GM12878 (cell line): ENCODE measurements at regions not wholly inside any gene's neighbourhood (a gene's known extent, or its start where the extent isn't known, plus 50 kb on each side); places are given as distances from the start of the nearest gene placed in this dataset.

Experiments used
- ATAC-seq: fragments of 200-7000 bp; cut with Tn5 transposase; 3 replicates; pipeline ENCODE4 v1.9.1; 2020; ENCODE audit warnings: mild to moderate bottlenecking, moderate library complexity
- BruUV-seq: library from RNA; stranded (reverse); fragments of 400-500 nt; replicated peaks from 2 replicates; lab custom pipeline; 2021; lab: Mats Ljungman, UMichigan
- CTCF ChIA-PET: fragments of 300-600 bp; sonication (Branson Sonifier 250); formaldehyde crosslinking; extraction: SDS; loops from one replicate; lab custom pipeline; 2021; ENCODE audit warnings: inconsistent platforms; lab: Yijun Ruan, JAX
- POLR2A ChIA-PET: fragments of 350-600 bp; formaldehyde crosslinking; extraction: SDS; loops from one replicate; lab custom pipeline; 2021; ENCODE audit warnings: inconsistent platforms; lab: Charles Lee
- RAD21 ChIA-PET: fragments of 300-600 bp; sonication (Branson Sonifier 250); formaldehyde crosslinking; loops from one replicate; lab custom pipeline; 2023; ENCODE audit warnings: antibody characterized with exemption; ENCODE audit not compliant: unreplicated experiment; lab: Charles Lee
- SMC1A ChIA-PET: fragments of 300-600 bp; sonication (Branson Sonifier 250); formaldehyde crosslinking; loops from one replicate; lab custom pipeline; 2023; ENCODE audit not compliant: unreplicated experiment, uncharacterized antibody; lab: Charles Lee
- DNase-seq: peaks from one replicate; pipeline ENCODE4 v3.0.0-alpha.2; 2011; ENCODE audit warnings: low read depth, low spot score
- FAIRE-seq: peaks from 3 replicates; lab custom pipeline; 2011; peaks lifted over from hg19 to GRCh38; lab: Jason Lieb, UNC
- H2AFZ ChIP-seq: 2 replicates; pipeline ENCODE4 v1.6.0; 2011; ENCODE audit warnings: low read depth, low read length, control low read depth; ENCODE audit not compliant: control insufficient read depth
- H3K27ac ChIP-seq: 2 replicates; pipeline ENCODE4 v1.5.1; 2011; ENCODE audit warnings: control low read depth; ENCODE audit not compliant: control insufficient read depth, insufficient read depth
- H3K27me3 ChIP-seq, 2 experiments: replicated peaks in 1 of 2; 2 replicates each; pipeline versions ENCODE4 v1.6.0 to v1.6.1; 2011; ENCODE audit warnings: low read length in 1 of 2; ENCODE audit not compliant: control insufficient read depth in 2 of 2, insufficient read depth in 2 of 2
- H3K36me3 ChIP-seq, 2 experiments: 2 replicates each; pipeline ENCODE4 v1.5.1; 2011; ENCODE audit warnings: low read length in 1 of 2; ENCODE audit not compliant: control insufficient read depth in 2 of 2, insufficient read depth in 2 of 2
- H3K4me1 ChIP-seq: 2 replicates; pipeline ENCODE4 v1.6.1; 2011; ENCODE audit warnings: mild to moderate bottlenecking, low read length, moderate library complexity, mixed read lengths; ENCODE audit not compliant: control insufficient read depth, insufficient read depth
- H3K4me2 ChIP-seq: 2 replicates; pipeline ENCODE4 v1.6.0; 2011; ENCODE audit warnings: control low read depth; ENCODE audit not compliant: control insufficient read depth, insufficient read depth
- H3K4me3 ChIP-seq: fragments of 200-600 bp; sonication (generic); 2 replicates; pipeline ENCODE4 v1.5.1; 2016
- H3K79me2 ChIP-seq: 2 replicates; pipeline ENCODE4 v1.6.0; 2011; ENCODE audit warnings: low read length; ENCODE audit not compliant: control insufficient read depth, insufficient read depth
- H3K9ac ChIP-seq: 2 replicates; pipeline ENCODE4 v1.8.0; 2011; ENCODE audit warnings: low read length, control low read depth, mixed read lengths; ENCODE audit not compliant: control insufficient read depth, insufficient read depth
- H3K9me3 ChIP-seq: replicated peaks from 3 replicates; pipeline ENCODE4 v1.5.1; 2011; ENCODE audit warnings: mild to moderate bottlenecking, low read length; ENCODE audit not compliant: control insufficient read depth, insufficient read depth
- H4K20me1 ChIP-seq: 2 replicates; pipeline ENCODE4 v1.6.0; 2011; ENCODE audit not compliant: control insufficient read depth, insufficient read depth
- BCL11A ChIP-seq: IDR thresholded peaks from 2 replicates; pipeline ENCODE4 v1.6.1; 2011; ENCODE audit warnings: low read depth, low read length
- CBFB ChIP-seq: IDR thresholded peaks from 2 replicates; pipeline ENCODE4 v1.6.1; 2016; ENCODE audit warnings: antibody characterized with exemption, low read depth
- CEBPB ChIP-seq, 2 experiments: fragments of 150-350 bp in 1 of 2; IDR thresholded peaks; 2 replicates each; pipeline ENCODE4 v1.6.1; 2012 to 2014; ENCODE audit warnings: low read depth in 2 of 2, low read length in 2 of 2, borderline replicate concordance in 1 of 2, inconsistent platforms in 1 of 2
- DPF2 ChIP-seq: fragments of 450-650 bp; IDR thresholded peaks from 2 replicates; pipeline ENCODE4 v1.6.1; 2017; ENCODE audit warnings: mild to moderate bottlenecking
- EP300 ChIP-seq, 2 experiments: fragments of 150-350 bp in 1 of 2; IDR thresholded peaks; 2 replicates each; pipeline ENCODE4 v1.6.1; 2011 to 2012; ENCODE audit warnings: low read depth in 2 of 2, low read length in 2 of 2, borderline replicate concordance in 1 of 2, improper control_type of control experiment in 1 of 2, inconsistent platforms in 1 of 2; ENCODE audit not compliant: control insufficient read depth in 1 of 2
- JUND ChIP-seq: IDR thresholded peaks from 2 replicates; pipeline ENCODE4 v1.6.1; 2012; ENCODE audit warnings: low read depth, mild to moderate bottlenecking, low read length, improper control_type of control experiment, moderate library complexity
- MEF2B ChIP-seq: fragments of 450-650 bp; IDR thresholded peaks from 2 replicates; pipeline ENCODE4 v1.6.1; 2018; ENCODE audit warnings: mild to moderate bottlenecking, moderate library complexity; ENCODE audit not compliant: partially characterized antibody, poor library complexity, severe bottlenecking
- NBN ChIP-seq: fragments of 450-650 bp; IDR thresholded peaks from 2 replicates; pipeline ENCODE4 v1.6.1; 2016
- PML ChIP-seq: IDR thresholded peaks from 2 replicates; pipeline ENCODE4 v1.6.1; 2012; ENCODE audit warnings: low read length, inconsistent platforms
- SMAD1 ChIP-seq: fragments of 450-650 bp; IDR thresholded peaks from 2 replicates; pipeline ENCODE4 v1.6.1; 2018; ENCODE audit warnings: mild to moderate bottlenecking, low read depth; ENCODE audit not compliant: partially characterized antibody
- SMARCA5 ChIP-seq: fragments of 450-650 bp; IDR thresholded peaks from 2 replicates; pipeline ENCODE4 v1.6.1; 2017; ENCODE audit warnings: mild to moderate bottlenecking
- SREBF1 ChIP-seq: IDR thresholded peaks from 2 replicates; pipeline ENCODE4 v1.6.1; 2012; ENCODE audit warnings: mild to moderate bottlenecking, low read length
- TCF3 ChIP-seq: IDR thresholded peaks from 2 replicates; pipeline ENCODE4 v1.6.1; 2012; ENCODE audit warnings: low read depth, mild to moderate bottlenecking, low read length, borderline replicate concordance; ENCODE audit not compliant: insufficient read depth
- YY1 ChIP-seq: IDR thresholded peaks from 2 replicates; pipeline ENCODE4 v1.6.1; 2011; ENCODE audit warnings: low read depth, mild to moderate bottlenecking, low read length
- WGBS: methylation state at CpG from one replicate; pipeline ENCODE4 v1.1.6; 2016; ENCODE audit warnings: low lambda C conversion rate; ENCODE audit not compliant: insufficient replicate concordance, insufficient coverage; ENCODE audit errors: missing lambda C conversion rate; 5-methylcytosine and 5-hydroxymethylcytosine counted together
- in situ Hi-C: fragments of 300-500 bp; cut with MboI; formaldehyde crosslinking; loops from 9 replicates; pipeline ENCODE4 v1.14.3; 2018; ENCODE audit warnings: mixed read lengths
- intact Hi-C: fragments of 100-400 bp; cut with micrococcal nuclease; formaldehyde crosslinking; loops from one replicate; pipeline ENCODE4 v1.14.2; 2022; ENCODE audit not compliant: unreplicated experiment
- TF ChIP-seq, protein P1 (sequence below): IDR thresholded peaks from 2 replicates; pipeline ENCODE4 v1.6.1; 2012; ENCODE audit warnings: low read depth, low read length, improper control_type of control experiment
- TF ChIP-seq, protein P2 (sequence below): fragments of 450-650 bp; IDR thresholded peaks from 2 replicates; pipeline ENCODE4 v1.6.1; 2014; ENCODE audit warnings: mild to moderate bottlenecking

DNA sequence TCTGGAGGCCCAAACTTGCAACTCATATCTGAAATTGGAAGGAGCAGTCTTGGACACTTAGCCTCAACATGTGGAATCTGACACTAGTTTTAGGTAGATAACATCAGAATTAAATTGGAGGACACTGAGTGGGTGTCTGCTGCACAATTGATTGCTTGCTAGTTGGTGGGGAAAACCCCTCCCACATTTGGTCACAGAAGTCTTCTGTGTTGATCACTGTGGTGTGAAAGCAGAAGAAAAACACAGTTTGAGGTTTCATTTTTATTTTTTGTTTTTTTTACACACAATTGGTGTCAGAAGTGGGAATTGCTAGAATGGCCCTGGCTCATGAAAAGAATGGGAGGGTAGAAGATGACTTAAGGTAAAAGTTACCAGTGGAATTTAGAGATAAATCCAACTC, 78.0 kb upstream of the CD163 start:
- no peaks in the 10 kb centered on the region for H4K20me1 ChIP-seq
- H3K9ac ChIP-seq = no peak overlapping the region
- H3K9me3 ChIP-seq = no peaks in the 10 kb centered on the region; the same call in 2 of the 3 replicates
- no peaks in the 10 kb centered on the region for H3K36me3 ChIP-seq
- in situ Hi-C loops = no loop called here
- no peaks in the 10 kb centered on the region for H3K4me1 ChIP-seq
- H3K4me2 ChIP-seq = no peak overlapping the region
- ATAC-seq = no peak
- ChIA-PET POLR2A (no interaction called here), RAD21 (no interaction called here), SMC1A (no interaction called here), CTCF (no interaction called here)
- BruUV-seq = no TSS peak
- H3K27ac ChIP-seq = no peak overlapping the region
- intact Hi-C loops = no loop called here
- DNase-seq = no peak
- no peak overlapping the region for H2AFZ ChIP-seq
- H3K79me2 ChIP-seq = no peaks in the 10 kb centered on the region
- no peak for TF ChIP-seq CEBPB (IDR thresholded peaks at IDR 0.05; ENCODE audit: borderline replicate concordance in 1 of 2, low read depth in 2 of 2, low read length in 2 of 2)
- H3K27me3 ChIP-seq = no peaks in the 10 kb centered on the region
- H3K4me3 ChIP-seq = no peak overlapping the region
- FAIRE-seq = no peak

DNA sequence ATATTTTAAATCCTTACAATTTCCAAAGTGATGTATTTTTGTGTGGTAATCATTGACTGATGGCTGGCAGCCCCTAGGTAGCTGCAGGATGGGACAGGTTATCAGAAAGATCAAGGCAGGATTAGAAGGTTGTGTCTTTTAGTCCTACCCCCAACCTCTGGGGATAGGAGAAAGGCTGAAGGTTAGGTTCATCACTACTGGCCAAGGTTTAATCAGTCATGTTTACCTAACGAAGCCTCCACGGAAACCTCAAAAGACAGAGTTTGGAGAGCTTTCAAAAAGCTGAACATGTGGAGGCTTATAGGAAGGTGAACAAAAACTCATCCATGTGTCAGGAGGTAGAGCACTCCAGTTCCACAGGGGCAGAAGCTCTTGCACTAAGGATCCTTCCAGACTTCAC, 77.5 kb upstream of the CD163 start:
- POLR2A ChIA-PET = no interaction called here

More for the DNA sequence above, 77.5 kb upstream of the CD163 start:
- no peaks in the 10 kb centered on the region for H4K20me1 ChIP-seq
- 0% methylated on average over 2 of the region's 2 CpGs for WGBS
- no peak overlapping the region for H3K9ac ChIP-seq
- intact Hi-C loops = no loop called here
- FAIRE-seq (no peak), ATAC-seq (no peak), DNase-seq (no peak)
- no peaks in the 10 kb centered on the region for H3K27me3 ChIP-seq
- no TSS peak for BruUV-seq
- H3K27ac ChIP-seq = no peak overlapping the region
- no peaks in the 10 kb centered on the region for H3K79me2 ChIP-seq
- H3K36me3 ChIP-seq = no peaks in the 10 kb centered on the region
- H3K4me3 ChIP-seq = no peak overlapping the region
- TF ChIP-seq, protein P1, sequence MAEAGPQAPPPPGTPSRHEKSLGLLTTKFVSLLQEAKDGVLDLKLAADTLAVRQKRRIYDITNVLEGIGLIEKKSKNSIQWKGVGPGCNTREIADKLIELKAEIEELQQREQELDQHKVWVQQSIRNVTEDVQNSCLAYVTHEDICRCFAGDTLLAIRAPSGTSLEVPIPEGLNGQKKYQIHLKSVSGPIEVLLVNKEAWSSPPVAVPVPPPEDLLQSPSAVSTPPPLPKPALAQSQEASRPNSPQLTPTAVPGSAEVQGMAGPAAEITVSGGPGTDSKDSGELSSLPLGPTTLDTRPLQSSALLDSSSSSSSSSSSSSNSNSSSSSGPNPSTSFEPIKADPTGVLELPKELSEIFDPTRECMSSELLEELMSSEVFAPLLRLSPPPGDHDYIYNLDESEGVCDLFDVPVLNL = no peak
- TF ChIP-seq CBFB = no peak
- TF ChIP-seq YY1 = no peak
- TF ChIP-seq MEF2B = no peak
- no peak for TF ChIP-seq DPF2
- TF ChIP-seq SMAD1 = no peak
- TF ChIP-seq EP300 (IDR thresholded peaks at IDR 0.05; ENCODE audit: borderline replicate concordance in 1 of 2, control insufficient read depth in 1 of 2, low read depth in 2 of 2, low read length in 2 of 2) = no peak
- TF ChIP-seq TCF3 = no peak
- TF ChIP-seq SREBF1 = no peak
- no peak for TF ChIP-seq SMARCA5
- no peak for TF ChIP-seq BCL11A
- no peak for TF ChIP-seq NBN
- no peak for TF ChIP-seq JUND
- TF ChIP-seq PML = no peak
- TF ChIP-seq, protein P2, sequence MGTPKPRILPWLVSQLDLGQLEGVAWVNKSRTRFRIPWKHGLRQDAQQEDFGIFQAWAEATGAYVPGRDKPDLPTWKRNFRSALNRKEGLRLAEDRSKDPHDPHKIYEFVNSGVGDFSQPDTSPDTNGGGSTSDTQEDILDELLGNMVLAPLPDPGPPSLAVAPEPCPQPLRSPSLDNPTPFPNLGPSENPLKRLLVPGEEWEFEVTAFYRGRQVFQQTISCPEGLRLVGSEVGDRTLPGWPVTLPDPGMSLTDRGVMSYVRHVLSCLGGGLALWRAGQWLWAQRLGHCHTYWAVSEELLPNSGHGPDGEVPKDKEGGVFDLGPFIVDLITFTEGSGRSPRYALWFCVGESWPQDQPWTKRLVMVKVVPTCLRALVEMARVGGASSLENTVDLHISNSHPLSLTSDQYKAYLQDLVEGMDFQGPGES = no peak
- H2AFZ ChIP-seq = no peak overlapping the region
- ChIA-PET SMC1A (no interaction called here), CTCF (interaction anchor here (0.6 kb wide), 1 partner anchor 149 kb away, joined by 3 read pairs; no protein-coding TSS in a partner anchor), RAD21 (interaction anchor here (0.6 kb wide), 1 partner anchor 139 kb away, joined by 4 read pairs; no protein-coding TSS in a partner anchor)
- H3K9me3 ChIP-seq = no peaks in the 10 kb centered on the region; the same call in 2 of the 3 replicates
- in situ Hi-C loops = no loop called here
- H3K4me2 ChIP-seq = no peak overlapping the region
- no peaks in the 10 kb centered on the region for H3K4me1 ChIP-seq
